Testis (tissue), 2 donors: ENCODE measurements at regions not wholly inside any gene's neighbourhood (a gene's known extent, or its start where the extent isn't known, plus 50 kb on each side); places are given as distances from the start of the nearest gene placed in this dataset.

Source experiments
- CTCF ChIP-seq, 3 experiments: fragments of 450-650 bp in 2 of 3; fragments of 200-600 bp in 1 of 3; sonication (generic) in 1 of 3; IDR thresholded peaks; one replicate each; pipeline ENCODE4 v1.5.1; 2016 to 2019; ENCODE audit warnings: antibody characterized with exemption in 3 of 3, mild to moderate bottlenecking in 2 of 3, moderate library complexity in 1 of 3
- POLR2A ChIP-seq: fragments of 450-650 bp; IDR thresholded peaks from one replicate; pipeline ENCODE4 v1.6.1; 2017; ENCODE audit warnings: antibody characterized with exemption, mild to moderate bottlenecking, moderate library complexity

- TF ChIP-seq CTCF (IDR thresholded peaks at IDR 0.05) (no peak), POLR2A (no peak)
Observed at GRCh38 chr2:18912225-18912888, 323.0 kb upstream of the NT5C1B start.
